Kidney (tissue), 13 donors: ENCODE measurements at regions not wholly inside any gene's neighbourhood (a gene's known extent, or its start where the extent isn't known, plus 50 kb on each side); places are given as distances from the start of the nearest gene placed in this dataset.

Source experiments
- DNase-seq, 5 donors: peaks; one replicate each; pipeline ENCODE4 v3.0.0-alpha.2; 2013 to 2020
- FAIRE-seq: peaks from 2 replicates; lab custom pipeline; 2012; peaks lifted over from hg19 to GRCh38; lab: Jason Lieb, UNC
- H3K27ac ChIP-seq, 2 donors: one replicate each; pipeline ENCODE4 v1.7.0; 2013; ENCODE audit warnings: low read depth in 2 of 2, low read length in 2 of 2, inconsistent platforms in 1 of 2
- H3K27me3 ChIP-seq: one replicate; pipeline ENCODE4 v1.7.1; 2013; ENCODE audit warnings: low read length, inconsistent platforms; ENCODE audit not compliant: control insufficient read depth, insufficient read depth
- H3K36me3 ChIP-seq, 3 donors: one replicate each; pipeline versions ENCODE4 v1.7.0 to v1.7.1; 2013; ENCODE audit warnings: low read length in 3 of 3, control low read depth in 1 of 3, inconsistent platforms in 1 of 3; ENCODE audit not compliant: insufficient read depth in 3 of 3, control insufficient read depth in 2 of 3
- H3K4me1 ChIP-seq, 3 donors: one replicate each; pipeline versions ENCODE4 v1.7.0 to v1.7.1; 2013; ENCODE audit warnings: low read length in 3 of 3, inconsistent platforms in 1 of 3, low read depth in 1 of 3; ENCODE audit not compliant: control insufficient read depth in 2 of 3, insufficient read depth in 2 of 3
- H3K4me3 ChIP-seq, 3 donors: one replicate each; pipeline versions ENCODE4 v1.7.0 to v1.8.1; 2013; ENCODE audit warnings: low read length in 3 of 3, control low read depth in 1 of 3, inconsistent platforms in 1 of 3
- H3K9ac ChIP-seq, 3 donors: one replicate each; pipeline versions ENCODE4 v1.7.0 to v1.7.1; 2013; ENCODE audit warnings: low read length in 3 of 3, control low read depth in 1 of 3, inconsistent platforms in 1 of 3
- H3K9me3 ChIP-seq, 3 donors: one replicate each; pipeline versions ENCODE4 v1.7.0 to v1.7.1; 2013; ENCODE audit warnings: low read length in 3 of 3, control low read depth in 1 of 3, inconsistent platforms in 1 of 3; ENCODE audit not compliant: control insufficient read depth in 2 of 3, insufficient read depth in 1 of 3
- CTCF ChIP-seq: IDR thresholded peaks from 3 replicates; pipeline ENCODE4 v1.5.1; 2012; ENCODE audit warnings: mild to moderate bottlenecking, moderate library complexity, borderline replicate concordance; ENCODE audit not compliant: insufficient read depth; ENCODE audit errors: extremely low read depth
- intact Hi-C: fragments of 100-400 bp; cut with DNase I; formaldehyde crosslinking; loops from one replicate; pipeline ENCODE4 v1.11.1; 2022
- donor health status: control.
- donor health status: control.
- donor health status: control.
- donor health status: control.
- donor health status: control.
- donor health status: DM: yes; HTN: yes; CAD: no.
- donor health status: Normal renal cell carcinoma (clear cell type).

GRCh38 chr16:55133654-55134053 is 190.3 kb upstream of the IRX6 start:
- no peaks in the 10 kb centered on the region for H3K4me1 ChIP-seq
- H3K4me3 ChIP-seq = no peak overlapping the region
- H3K9ac ChIP-seq = no peak overlapping the region
- TF ChIP-seq CTCF = no peak
- peak in 1 of 5 donors; percentile 22 for DNase-seq
- intact Hi-C loops = no loop called here
- H3K9me3 ChIP-seq = no peaks in the 10 kb centered on the region
- no peaks in the 10 kb centered on the region for H3K27me3 ChIP-seq
- no peaks in the 10 kb centered on the region for H3K36me3 ChIP-seq
- no peak overlapping the region for H3K27ac ChIP-seq
- FAIRE-seq = no peak

GRCh38 chr16:55136356-55137150 is 187.4 kb upstream of the IRX6 start:
- no peak overlapping the region for H3K4me3 ChIP-seq
- H3K36me3 ChIP-seq = no peaks in the 10 kb centered on the region
- no peak for TF ChIP-seq CTCF
- FAIRE-seq = no peak
- intact Hi-C loops = no loop called here
- DNase-seq = no peak
- H3K9ac ChIP-seq = no peak overlapping the region
- H3K9me3 ChIP-seq = no peaks in the 10 kb centered on the region
- no peak overlapping the region for H3K27ac ChIP-seq
- H3K27me3 ChIP-seq = no peaks in the 10 kb centered on the region
- H3K4me1 ChIP-seq = no peaks in the 10 kb centered on the region

- Histone ChIP-seq H3K9ac (no peak overlapping the region), H3K27me3 (no peaks in the 10 kb centered on the region), H3K9me3 (no peaks in the 10 kb centered on the region), H3K27ac (no peak overlapping the region), H3K4me3 (no peak overlapping the region), H3K4me1 (no peaks in the 10 kb centered on the region), H3K36me3 (no peaks in the 10 kb centered on the region)
- intact Hi-C loops = no loop called here
- TF ChIP-seq CTCF = no peak
- FAIRE-seq (no peak), DNase-seq (no peak)
Measured at GRCh38 chr16:55138298-55138697, 185.7 kb upstream of the IRX6 start.

GRCh38 chr16:55142405-55142804 is 181.6 kb upstream of the IRX6 start:
- no peak for FAIRE-seq
- intact Hi-C loops = no loop called here
- H3K4me3 ChIP-seq = no peak overlapping the region
- no peak overlapping the region for H3K9ac ChIP-seq
- no peak overlapping the region for H3K27ac ChIP-seq
- TF ChIP-seq CTCF = no peak
- no peaks in the 10 kb centered on the region for H3K36me3 ChIP-seq
- no peaks in the 10 kb centered on the region for H3K4me1 ChIP-seq
- no peaks in the 10 kb centered on the region for H3K9me3 ChIP-seq
- no peak for DNase-seq
- H3K27me3 ChIP-seq = no peaks in the 10 kb centered on the region
